PC-9 (cell line): ENCODE measurements at regions not wholly inside any gene's neighbourhood (a gene's known extent, or its start where the extent isn't known, plus 50 kb on each side); places are given as distances from the start of the nearest gene placed in this dataset.

Experiments used
- BruUV-seq: library from RNA; stranded (reverse); fragments of 400-500 nt; replicated peaks from 2 replicates; lab custom pipeline; 2021; lab: Mats Ljungman, UMichigan
- CTCF ChIA-PET: fragments of 300-600 bp; sonication (Branson Sonifier 250); formaldehyde crosslinking; loops from one replicate; lab custom pipeline; 2022; ENCODE audit warnings: antibody characterized with exemption; lab: Charles Lee
- POLR2A ChIA-PET: fragments of 300-600 bp; sonication (Branson Sonifier 250); formaldehyde crosslinking; loops from one replicate; lab custom pipeline; 2022; ENCODE audit warnings: antibody characterized with exemption; ENCODE audit not compliant: unreplicated experiment; lab: Charles Lee
- DNase-seq, 2 experiments: peaks; one replicate each; pipeline versions ENCODE4 v3.0.0 to v3.0.0-alpha.2; 2015 to 2022; ENCODE audit warnings: mixed read lengths in 1 of 2
- H2AFZ ChIP-seq: fragments of 200-600 bp; sonication (generic); 2 replicates; pipeline ENCODE4 v1.8.1; 2017; ENCODE audit warnings: antibody characterized with exemption
- H3F3A ChIP-seq: fragments of 200-600 bp; sonication (generic); 2 replicates; pipeline ENCODE4 v1.8.1; 2017; ENCODE audit warnings: antibody characterized with exemption, mild to moderate bottlenecking, low read depth; ENCODE audit not compliant: insufficient read depth
- H3K27ac ChIP-seq: fragments of 200-600 bp; sonication (generic); 2 replicates; pipeline ENCODE4 v1.6.1; 2016; ENCODE audit warnings: mixed run types
- H3K27me3 ChIP-seq: fragments of 200-600 bp; sonication (generic); 2 replicates; pipeline ENCODE4 v1.6.1; 2016; ENCODE audit warnings: low read depth, mixed run types; ENCODE audit not compliant: insufficient read depth
- H3K36me3 ChIP-seq: fragments of 200-600 bp; sonication (generic); 2 replicates; pipeline ENCODE4 v1.6.1; 2016; ENCODE audit warnings: low read depth, mixed run types
- H3K4me1 ChIP-seq: fragments of 200-600 bp; sonication (generic); replicated peaks from 2 replicates; pipeline ENCODE4 v1.6.1; 2016; ENCODE audit warnings: mixed run types; ENCODE audit not compliant: insufficient read depth
- H3K4me2 ChIP-seq: fragments of 200-600 bp; sonication (generic); 2 replicates; pipeline ENCODE4 v1.6.1; 2017; ENCODE audit warnings: mixed run types
- H3K4me3 ChIP-seq: fragments of 200-600 bp; sonication (generic); 2 replicates; pipeline ENCODE4 v1.6.1; 2016; ENCODE audit warnings: mixed run types
- H3K79me2 ChIP-seq: fragments of 200-600 bp; sonication (generic); 2 replicates; pipeline ENCODE4 v1.6.1; 2017; ENCODE audit warnings: low read depth, mixed run types
- H3K9me2 ChIP-seq: fragments of 200-600 bp; sonication (generic); 2 replicates; pipeline ENCODE4 v1.8.1; 2017; ENCODE audit warnings: mild to moderate bottlenecking; ENCODE audit not compliant: insufficient read depth
- H3K9me3 ChIP-seq: fragments of 200-600 bp; sonication (generic); 2 replicates; pipeline ENCODE4 v1.8.1; 2016; ENCODE audit warnings: low read depth; ENCODE audit not compliant: insufficient read depth
- H4K20me1 ChIP-seq: fragments of 200-600 bp; sonication (generic); 2 replicates; pipeline ENCODE4 v1.8.1; 2017; ENCODE audit not compliant: insufficient read depth
- EZH2 ChIP-seq: fragments of 200-600 bp; sonication (generic); IDR thresholded peaks from 2 replicates; pipeline ENCODE4 v1.8.0; 2017; ENCODE audit warnings: antibody characterized with exemption, low read depth
- intact Hi-C: fragments of 100-400 bp; cut with micrococcal nuclease; formaldehyde crosslinking; loops from one replicate; pipeline ENCODE4 v1.10.0; 2022; ENCODE audit not compliant: unreplicated experiment
- TF ChIP-seq, protein P1 (sequence below): fragments of 200-600 bp; sonication (generic); conservative IDR thresholded peaks from 2 replicates; pipeline ENCODE4 v1.6.1; 2017; ENCODE audit warnings: mixed run types, antibody characterized with exemption, mild to moderate bottlenecking, moderate library complexity

GRCh38 chr11:130533871-130534270 is 85.4 kb downstream of the ADAMTS15 start:
- Histone ChIP-seq H3K27me3 (no peaks in the 10 kb centered on the region), H3K79me2 (no peaks in the 10 kb centered on the region), H3K4me3 (no peak overlapping the region), H2AFZ (no peak overlapping the region), H3K9me2 (no peaks in the 10 kb centered on the region), H3K27ac (no peak overlapping the region), H3K36me3 (no peaks in the 10 kb centered on the region), H3K4me2 (no peak overlapping the region), H3F3A (peaks cover 6% of the 10 kb centered on the region; the same call in 1 of the 2 replicates), H4K20me1 (no peaks in the 10 kb centered on the region), H3K4me1 (peaks cover 23% of the 10 kb centered on the region), H3K9me3 (no peaks in the 10 kb centered on the region)
- intact Hi-C loops = no loop called here
- POLR2A ChIA-PET = no interaction called here
- CTCF ChIA-PET = no interaction called here
- BruUV-seq = no TSS peak
- no peak for TF ChIP-seq EZH2
- TF ChIP-seq, protein P1, sequence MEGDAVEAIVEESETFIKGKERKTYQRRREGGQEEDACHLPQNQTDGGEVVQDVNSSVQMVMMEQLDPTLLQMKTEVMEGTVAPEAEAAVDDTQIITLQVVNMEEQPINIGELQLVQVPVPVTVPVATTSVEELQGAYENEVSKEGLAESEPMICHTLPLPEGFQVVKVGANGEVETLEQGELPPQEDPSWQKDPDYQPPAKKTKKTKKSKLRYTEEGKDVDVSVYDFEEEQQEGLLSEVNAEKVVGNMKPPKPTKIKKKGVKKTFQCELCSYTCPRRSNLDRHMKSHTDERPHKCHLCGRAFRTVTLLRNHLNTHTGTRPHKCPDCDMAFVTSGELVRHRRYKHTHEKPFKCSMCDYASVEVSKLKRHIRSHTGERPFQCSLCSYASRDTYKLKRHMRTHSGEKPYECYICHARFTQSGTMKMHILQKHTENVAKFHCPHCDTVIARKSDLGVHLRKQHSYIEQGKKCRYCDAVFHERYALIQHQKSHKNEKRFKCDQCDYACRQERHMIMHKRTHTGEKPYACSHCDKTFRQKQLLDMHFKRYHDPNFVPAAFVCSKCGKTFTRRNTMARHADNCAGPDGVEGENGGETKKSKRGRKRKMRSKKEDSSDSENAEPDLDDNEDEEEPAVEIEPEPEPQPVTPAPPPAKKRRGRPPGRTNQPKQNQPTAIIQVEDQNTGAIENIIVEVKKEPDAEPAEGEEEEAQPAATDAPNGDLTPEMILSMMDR = no peak
- no peak for DNase-seq

DNA sequence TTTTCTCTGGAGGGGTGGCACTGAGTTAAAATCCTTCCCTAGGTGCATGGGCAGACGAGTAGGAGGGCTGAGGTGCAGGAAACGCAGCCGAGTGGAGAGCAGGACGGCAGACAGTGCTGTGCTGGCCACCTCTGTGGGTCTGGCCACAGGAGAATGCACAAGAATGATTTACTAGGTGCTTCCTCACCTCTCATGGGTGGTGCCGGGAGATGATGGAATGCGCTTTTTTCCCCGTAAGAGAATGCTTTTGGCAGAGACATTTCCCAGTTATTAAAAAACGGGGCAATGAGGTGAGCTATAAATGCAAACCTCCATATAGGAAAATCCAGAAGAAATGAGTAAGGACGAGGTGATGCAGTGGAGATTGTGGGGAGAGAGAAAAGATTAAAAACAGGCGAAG is 86.1 kb downstream of the ADAMTS15 start:
- H3K4me1 ChIP-seq = peaks cover 16% of the 10 kb centered on the region; the same call in 1 of the 2 replicates
- no peaks in the 10 kb centered on the region for H3F3A ChIP-seq
- DNase-seq = no peak
- no peaks in the 10 kb centered on the region for H3K9me2 ChIP-seq
- no peak for TF ChIP-seq EZH2
- TF ChIP-seq, protein P1 = no peak
- no peak overlapping the region for H3K27ac ChIP-seq
- H3K4me3 ChIP-seq = no peak overlapping the region
- intact Hi-C loops = no loop called here
- H2AFZ ChIP-seq = no peak overlapping the region
- no peaks in the 10 kb centered on the region for H4K20me1 ChIP-seq
- no peak overlapping the region for H3K4me2 ChIP-seq
- BruUV-seq = no TSS peak
- H3K79me2 ChIP-seq = no peaks in the 10 kb centered on the region
- H3K9me3 ChIP-seq = no peaks in the 10 kb centered on the region
- CTCF ChIA-PET = no interaction called here
- POLR2A ChIA-PET = no interaction called here
- no peaks in the 10 kb centered on the region for H3K27me3 ChIP-seq
- no peaks in the 10 kb centered on the region for H3K36me3 ChIP-seq

DNA sequence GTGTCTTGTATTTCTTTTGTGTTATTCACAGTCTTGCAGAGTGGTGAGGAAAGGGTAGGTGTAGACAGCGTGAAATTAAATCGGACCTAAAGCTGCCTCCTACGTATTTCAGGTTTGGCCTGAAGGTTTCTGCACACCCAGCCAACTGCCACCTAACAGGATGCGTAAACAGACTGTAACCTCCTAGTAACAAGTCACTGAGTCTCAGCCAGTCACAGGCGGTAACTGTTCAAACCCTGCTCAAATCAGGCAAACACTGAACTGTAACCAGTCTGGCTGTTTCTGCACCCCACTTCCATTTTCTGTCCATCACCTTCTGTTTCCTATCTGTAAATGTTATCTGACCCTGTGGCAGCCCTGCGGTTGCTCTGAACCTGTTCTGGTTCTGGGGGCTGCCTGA is 87.1 kb downstream of the ADAMTS15 start:
- CTCF ChIA-PET = no interaction called here
- Histone ChIP-seq H3K9me3 (no peaks in the 10 kb centered on the region), H3K27me3 (no peaks in the 10 kb centered on the region), H4K20me1 (no peaks in the 10 kb centered on the region), H2AFZ (no peak overlapping the region), H3K4me3 (no peak overlapping the region), H3K4me1 (peaks cover 15% of the 10 kb centered on the region; the same call in 1 of the 2 replicates), H3K9me2 (no peaks in the 10 kb centered on the region), H3K36me3 (no peaks in the 10 kb centered on the region), H3K27ac (no peak overlapping the region), H3F3A (no peaks in the 10 kb centered on the region), H3K79me2 (no peaks in the 10 kb centered on the region), H3K4me2 (no peak overlapping the region)
- intact Hi-C loops = no loop called here
- no peak for TF ChIP-seq EZH2
- TF ChIP-seq, protein P1 = no peak
- no TSS peak for BruUV-seq
- POLR2A ChIA-PET = no interaction called here
- DNase-seq = no peak
